ENCODE measurements at regions not wholly inside any gene's neighbourhood (a gene's known extent, or its start where the extent isn't known, plus 50 kb on each side); places are given as distances from the start of the nearest gene placed in this dataset.

DNA sequence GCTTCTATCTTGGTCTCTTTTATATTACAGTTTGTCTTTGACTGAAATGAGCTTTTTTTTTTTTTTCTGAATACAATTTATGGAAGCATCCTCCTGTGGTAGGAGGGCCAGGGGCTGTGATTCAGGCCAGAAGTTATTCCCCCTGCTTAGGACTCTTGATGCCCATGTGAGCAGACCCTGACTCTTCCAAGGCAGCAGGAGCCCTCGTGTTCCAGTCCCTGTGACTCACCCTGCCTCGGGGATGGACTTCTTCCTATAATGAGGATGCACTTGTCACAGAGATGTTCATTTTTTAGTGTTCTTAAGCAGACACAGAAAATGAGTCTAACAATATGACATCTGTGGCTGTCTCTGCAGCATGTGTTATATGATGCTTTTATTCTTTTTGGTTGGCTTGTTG is 1293.7 kb upstream of the AUTS2 start:
- Histone ChIP-seq H3K4me3 (no peak overlapping the region), H3K9me3 (no peaks in the 10 kb centered on the region), H3K4me1 (no peaks in the 10 kb centered on the region), H3K36me3 (no peaks in the 10 kb centered on the region), H3K27me3 (no peaks in the 10 kb centered on the region), H3K27ac (no peak overlapping the region)
- intact Hi-C loops (cut with DNase I) = no loop called here
- 48 to 75% methylated on average over 2 of the region's 2 CpGs for WGBS, 2 donors
- ATAC-seq (no peak), FAIRE-seq (no peak), DNase-seq (no peak)
- TF ChIP-seq CTCF (IDR thresholded peaks at IDR 0.05) = no peak

- TF ChIP-seq CTCF (IDR thresholded peaks at IDR 0.05) = no peak
- no peak overlapping the region for H3K4me3 ChIP-seq
- H3K9me3 ChIP-seq = no peaks in the 10 kb centered on the region
- FAIRE-seq = no peak
- H3K4me1 ChIP-seq = no peaks in the 10 kb centered on the region
- no peaks in the 10 kb centered on the region for H3K27me3 ChIP-seq
- no peak for ATAC-seq
- no peak for DNase-seq
- WGBS, 2 donors = 50 to 62% methylated on average over 3 of the region's 3 CpGs
- intact Hi-C loops (cut with DNase I) = no loop called here
- no peak overlapping the region for H3K27ac ChIP-seq
- no peaks in the 10 kb centered on the region for H3K36me3 ChIP-seq
These were observed 1291.6 kb upstream of the AUTS2 start for GRCh38 chr7:68306692-68307107.

DNA sequence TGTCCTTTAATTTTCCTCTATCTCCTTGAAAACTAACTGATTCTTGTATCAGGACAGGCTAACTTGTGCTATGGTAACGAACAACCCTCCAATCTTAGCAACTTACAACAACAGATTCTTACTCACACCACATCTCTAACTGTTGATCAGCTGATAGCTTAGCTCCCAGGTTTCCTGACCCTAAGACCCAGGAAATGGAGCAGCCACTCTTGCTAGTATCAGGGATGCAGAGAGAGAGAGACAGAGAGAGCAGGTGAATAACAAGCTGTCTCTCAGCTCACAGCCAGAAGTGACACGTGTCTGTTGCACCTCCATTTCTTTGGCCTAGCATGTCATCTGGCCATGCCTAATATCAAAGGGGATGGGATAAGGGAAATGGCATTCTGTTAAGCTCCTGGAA is 1289.0 kb upstream of the AUTS2 start:
- Histone ChIP-seq H3K4me3 (no peak overlapping the region), H3K4me1 (no peaks in the 10 kb centered on the region), H3K9me3 (no peaks in the 10 kb centered on the region), H3K27me3 (no peaks in the 10 kb centered on the region), H3K36me3 (no peaks in the 10 kb centered on the region), H3K27ac (no peak overlapping the region)
- FAIRE-seq = no peak
- TF ChIP-seq CTCF (IDR thresholded peaks at IDR 0.05) = no peak
- no peak for ATAC-seq
- DNase-seq = no peak
- intact Hi-C loops (cut with DNase I) = no loop called here
- 68 to 85% methylated on average over 2 of the region's 2 CpGs for WGBS, 2 donors

GRCh38 chr7:68309806-68310205 is 1288.5 kb upstream of the AUTS2 start:
- H3K4me3 ChIP-seq = no peak overlapping the region
- no peaks in the 10 kb centered on the region for H3K9me3 ChIP-seq
- no peaks in the 10 kb centered on the region for H3K27me3 ChIP-seq
- H3K4me1 ChIP-seq = no peaks in the 10 kb centered on the region
- FAIRE-seq = no peak
- ATAC-seq = no peak
- intact Hi-C loops (cut with DNase I) = no loop called here
- no peak for TF ChIP-seq CTCF (IDR thresholded peaks at IDR 0.05)
- no peak overlapping the region for H3K27ac ChIP-seq
- WGBS, 2 donors = 46 to 61% methylated on average over 6 of the region's 6 CpGs
- no peaks in the 10 kb centered on the region for H3K36me3 ChIP-seq
- no peak for DNase-seq

DNA sequence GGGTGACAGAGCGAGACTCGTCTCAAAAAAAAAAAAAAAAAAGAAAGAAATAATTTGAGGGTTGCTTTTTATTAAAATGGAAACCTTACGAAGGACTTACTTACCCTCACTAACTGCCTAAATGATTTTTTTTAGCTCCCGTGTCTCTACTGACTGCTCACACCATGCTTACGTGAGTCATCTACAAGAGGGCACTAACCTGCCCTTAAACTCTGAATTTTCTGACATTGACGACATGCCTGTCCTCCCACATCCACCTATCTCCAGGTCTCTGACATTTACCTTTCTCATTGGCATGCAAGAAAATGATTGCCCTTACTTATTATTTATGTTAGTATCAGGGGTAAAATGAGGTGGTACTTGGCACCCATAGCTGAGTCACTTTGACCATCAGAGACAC is 1286.3 kb upstream of the AUTS2 start:
- ATAC-seq (no peak), FAIRE-seq (no peak), DNase-seq (no peak)
- 74 to 87% methylated on average over 6 of the region's 6 CpGs for WGBS, 2 donors
- no peaks in the 10 kb centered on the region for H3K27me3 ChIP-seq
- no peak for TF ChIP-seq CTCF (IDR thresholded peaks at IDR 0.05)
- H3K27ac ChIP-seq = no peak overlapping the region
- H3K4me3 ChIP-seq = no peak overlapping the region
- intact Hi-C loops (cut with DNase I) = no loop called here
- no peaks in the 10 kb centered on the region for H3K9me3 ChIP-seq
- H3K36me3 ChIP-seq = no peaks in the 10 kb centered on the region
- H3K4me1 ChIP-seq = no peaks in the 10 kb centered on the region

Measured in pancreas (tissue), 10 donors.